IMR-90 (cell line): ENCODE measurements at regions not wholly inside any gene's neighbourhood (a gene's known extent, or its start where the extent isn't known, plus 50 kb on each side); places are given as distances from the start of the nearest gene placed in this dataset.
A peak's percentile ranks its signal among the peaks of the same experiment; 100 is the strongest.

ENCODE experiments used
- ATAC-seq: fragments of 200-7000 bp; cut with Tn5 transposase; 2 replicates; pipeline ENCODE4 v1.9.1; 2020; ENCODE audit warnings: low read depth, mild to moderate bottlenecking, moderate library complexity
- BruUV-seq: library from RNA; stranded (reverse); fragments of 400-500 nt; replicated peaks from 2 replicates; lab custom pipeline; 2021; lab: Mats Ljungman, UMichigan
- CTCF ChIA-PET: fragments of 300-600 bp; formaldehyde crosslinking; extraction: SDS; loops from one replicate; lab custom pipeline; 2021; ENCODE audit warnings: antibody characterized with exemption; lab: Yijun Ruan, JAX
- POLR2A ChIA-PET: fragments of 300-600 bp; sonication (Branson Sonifier 250); formaldehyde crosslinking; loops from one replicate; lab custom pipeline; 2022; ENCODE audit warnings: antibody characterized with exemption; ENCODE audit not compliant: unreplicated experiment; lab: Charles Lee
- DNase-seq: peaks from one replicate; pipeline ENCODE4 v3.0.0; 2013
- H2AFZ ChIP-seq: replicated peaks from 2 replicates; pipeline ENCODE3; 2013; ENCODE audit warnings: low read length, mild to moderate bottlenecking; ENCODE audit not compliant: poor library complexity
- H2AK5ac ChIP-seq: 2 replicates; pipeline ENCODE4 v1.6.1; 2013; ENCODE audit warnings: low read depth, low read length, inconsistent platforms
- H2AK9ac ChIP-seq: replicated peaks from 2 replicates; pipeline ENCODE3; 2013; ENCODE audit warnings: mild to moderate bottlenecking, low read depth, low read length, moderate library complexity; ENCODE audit not compliant: poor library complexity
- H2BK120ac ChIP-seq: 2 replicates; pipeline ENCODE4 v1.6.1; 2013; ENCODE audit warnings: low read depth, low read length, inconsistent platforms
- H2BK15ac ChIP-seq: 3 replicates; pipeline ENCODE4 v1.6.1; 2013; ENCODE audit warnings: low read depth, low read length, inconsistent platforms
- H2BK20ac ChIP-seq: 2 replicates; pipeline ENCODE4 v1.6.1; 2013; ENCODE audit warnings: low read depth, mild to moderate bottlenecking, inconsistent platforms, low read length, moderate library complexity
- H2BK5ac ChIP-seq: 2 replicates; pipeline ENCODE4 v1.6.1; 2013; ENCODE audit warnings: mild to moderate bottlenecking, low read depth, low read length, inconsistent platforms; ENCODE audit not compliant: poor library complexity, severe bottlenecking
- H3K14ac ChIP-seq: replicated peaks from 2 replicates; pipeline ENCODE4 v1.6.1; 2013; ENCODE audit warnings: low read depth, low read length, inconsistent platforms
- H3K18ac ChIP-seq: 2 replicates; pipeline ENCODE4 v1.6.1; 2013; ENCODE audit warnings: low read depth, low read length, control low read depth
- H3K23ac ChIP-seq: 2 replicates; pipeline ENCODE4 v1.6.1; 2013; ENCODE audit warnings: low read depth, low read length, inconsistent platforms
- H3K27ac ChIP-seq: 2 replicates; pipeline ENCODE4 v1.5.1; 2013; ENCODE audit warnings: mild to moderate bottlenecking, control low read depth, low read length; ENCODE audit not compliant: insufficient read depth
- H3K27me3 ChIP-seq: 2 replicates; pipeline ENCODE4 v1.6.1; 2013; ENCODE audit warnings: low read length; ENCODE audit not compliant: control insufficient read depth, insufficient read depth
- H3K36me3 ChIP-seq: 2 replicates; pipeline ENCODE4 v1.6.1; 2013; ENCODE audit warnings: low read length, mixed read lengths; ENCODE audit not compliant: control insufficient read depth, insufficient read depth
- H3K4ac ChIP-seq: 2 replicates; pipeline ENCODE4 v1.6.1; 2013; ENCODE audit warnings: low read depth, low read length, inconsistent platforms
- H3K4me1 ChIP-seq: 2 replicates; pipeline ENCODE4 v1.6.1; 2013; ENCODE audit warnings: low read length, mixed read lengths; ENCODE audit not compliant: control insufficient read depth, insufficient read depth
- H3K4me2 ChIP-seq: 2 replicates; pipeline ENCODE4 v1.6.1; 2013; ENCODE audit warnings: low read depth, mild to moderate bottlenecking, control low read depth, low read length, moderate library complexity
- H3K4me3 ChIP-seq: 2 replicates; pipeline ENCODE4 v1.5.1; 2013; ENCODE audit warnings: low read depth, mild to moderate bottlenecking, control low read depth, low read length, moderate library complexity; ENCODE audit not compliant: insufficient read depth
- H3K56ac ChIP-seq: 2 replicates; pipeline ENCODE4 v1.6.1; 2013; ENCODE audit warnings: low read length, inconsistent platforms; ENCODE audit not compliant: insufficient read depth; ENCODE audit errors: extremely low read depth
- H3K79me1 ChIP-seq, 2 experiments: 2 replicates each; pipeline ENCODE4 v1.6.1; 2013; ENCODE audit warnings: low read length in 2 of 2, inconsistent platforms in 1 of 2, low read depth in 1 of 2
- H3K9ac ChIP-seq: 2 replicates; pipeline ENCODE4 v1.6.1; 2013; ENCODE audit warnings: low read depth, low read length, control low read depth
- H3K9me1 ChIP-seq: 2 replicates; pipeline ENCODE4 v1.6.1; 2013; ENCODE audit warnings: low read length, inconsistent platforms; ENCODE audit not compliant: insufficient read depth
- H3K9me3 ChIP-seq: 2 replicates; pipeline ENCODE4 v1.6.1; 2013; ENCODE audit warnings: low read length; ENCODE audit not compliant: control insufficient read depth, insufficient read depth
- H4K20me1 ChIP-seq: 2 replicates; pipeline ENCODE4 v1.6.1; 2013; ENCODE audit warnings: low read length, inconsistent platforms; ENCODE audit not compliant: insufficient read depth
- H4K5ac ChIP-seq: 2 replicates; pipeline ENCODE4 v1.6.1; 2013; ENCODE audit warnings: mild to moderate bottlenecking, low read depth, low read length, control low read depth
- H4K8ac ChIP-seq, 2 experiments: 2 replicates each; pipeline ENCODE4 v1.6.1; 2013; ENCODE audit warnings: low read depth in 2 of 2, low read length in 2 of 2, control low read depth in 1 of 2, inconsistent platforms in 1 of 2
- H4K91ac ChIP-seq: 2 replicates; pipeline ENCODE4 v1.6.1; 2013; ENCODE audit warnings: low read depth, low read length, inconsistent platforms; ENCODE audit not compliant: insufficient read depth
- BHLHE40 ChIP-seq: fragments of 150-350 bp; IDR thresholded peaks from 2 replicates; pipeline ENCODE4 v1.6.1; 2016; ENCODE audit warnings: mild to moderate bottlenecking, low read depth, low read length
- CEBPB ChIP-seq: IDR thresholded peaks from 2 replicates; pipeline ENCODE4 v1.6.1; 2012; ENCODE audit warnings: low read depth, low read length, improper control_type of control experiment
- CHD1 ChIP-seq: IDR thresholded peaks from 2 replicates; pipeline ENCODE4 v1.6.1; 2012; ENCODE audit warnings: low read depth, low read length, improper control_type of control experiment
- ELK1 ChIP-seq: fragments of 150-350 bp; IDR thresholded peaks from 2 replicates; pipeline ENCODE4 v1.6.1; 2016; ENCODE audit warnings: low read depth, mild to moderate bottlenecking, low read length, moderate library complexity, borderline replicate concordance
- FOS ChIP-seq: fragments of 150-350 bp; IDR thresholded peaks from 2 replicates; pipeline ENCODE4 v1.6.1; 2016; ENCODE audit warnings: low read depth, low read length
- MAFK ChIP-seq: IDR thresholded peaks from 2 replicates; pipeline ENCODE4 v1.6.1; 2012; ENCODE audit warnings: low read depth, low read length, improper control_type of control experiment
- MAZ ChIP-seq: IDR thresholded peaks from 2 replicates; pipeline ENCODE4 v1.6.1; 2012; ENCODE audit warnings: low read depth, mild to moderate bottlenecking, low read length, improper control_type of control experiment, moderate library complexity, borderline replicate concordance
- MXI1 ChIP-seq: IDR thresholded peaks from 2 replicates; pipeline ENCODE4 v1.6.1; 2012; ENCODE audit warnings: low read depth, mild to moderate bottlenecking, low read length, moderate library complexity, borderline replicate concordance
- NFE2L2 ChIP-seq: fragments of 150-350 bp; IDR thresholded peaks from 2 replicates; pipeline ENCODE4 v1.6.1; 2016; ENCODE audit warnings: low read depth, mild to moderate bottlenecking, low read length
- POLR2A ChIP-seq: IDR thresholded peaks from 2 replicates; pipeline ENCODE4 v1.6.1; 2012; ENCODE audit warnings: mild to moderate bottlenecking, low read depth, low read length
- RAD21 ChIP-seq: IDR thresholded peaks from 2 replicates; pipeline ENCODE4 v1.6.1; 2012; ENCODE audit warnings: low read length, improper control_type of control experiment
- RCOR1 ChIP-seq: IDR thresholded peaks from 2 replicates; pipeline ENCODE4 v1.6.1; 2012; ENCODE audit warnings: mild to moderate bottlenecking, low read length, improper control_type of control experiment; ENCODE audit not compliant: insufficient replicate concordance
- RFX5 ChIP-seq: IDR thresholded peaks from 2 replicates; pipeline ENCODE4 v1.8.0; 2012; ENCODE audit warnings: low read depth, mild to moderate bottlenecking, low read length, moderate library complexity
- SMC3 ChIP-seq: fragments of 150-350 bp; IDR thresholded peaks from 2 replicates; pipeline ENCODE4 v1.6.1; 2016; ENCODE audit warnings: low read depth, mild to moderate bottlenecking, antibody characterized with exemption, low read length, moderate library complexity
- WGBS, 2 experiments: methylation state at CpG; one replicate each; pipeline versions ENCODE4 v1.1.5 to v1.1.7; 2013; ENCODE audit warnings: missing lambda C conversion rate in 2 of 2; ENCODE audit not compliant: insufficient read length in 1 of 2; ENCODE audit errors: extremely low coverage in 2 of 2; 5-methylcytosine and 5-hydroxymethylcytosine counted together
- dilution Hi-C: fragments of 300-500 bp; cut with HindIII; formaldehyde crosslinking; loops from one replicate; pipeline ENCODE4 v1.14.3; 2018; ENCODE audit warnings: low sequenced_read_pairs; ENCODE audit not compliant: unreplicated experiment
- in situ Hi-C: fragments of 300-500 bp; cut with MboI; formaldehyde crosslinking; loops from 3 replicates; pipeline ENCODE4 v1.14.3; 2019; ENCODE audit warnings: low sequenced_read_pairs, inconsistent platforms, mixed read lengths
- intact Hi-C: fragments of 100-400 bp; cut with micrococcal nuclease; formaldehyde crosslinking; loops from 2 replicates; pipeline ENCODE4 v1.10.0; 2022
- TF ChIP-seq, protein P1 (sequence below): fragments of 150-350 bp; IDR thresholded peaks from 2 replicates; pipeline ENCODE4 v1.6.1; 2017; ENCODE audit warnings: mild to moderate bottlenecking, antibody characterized with exemption, low read length, low read depth

DNA sequence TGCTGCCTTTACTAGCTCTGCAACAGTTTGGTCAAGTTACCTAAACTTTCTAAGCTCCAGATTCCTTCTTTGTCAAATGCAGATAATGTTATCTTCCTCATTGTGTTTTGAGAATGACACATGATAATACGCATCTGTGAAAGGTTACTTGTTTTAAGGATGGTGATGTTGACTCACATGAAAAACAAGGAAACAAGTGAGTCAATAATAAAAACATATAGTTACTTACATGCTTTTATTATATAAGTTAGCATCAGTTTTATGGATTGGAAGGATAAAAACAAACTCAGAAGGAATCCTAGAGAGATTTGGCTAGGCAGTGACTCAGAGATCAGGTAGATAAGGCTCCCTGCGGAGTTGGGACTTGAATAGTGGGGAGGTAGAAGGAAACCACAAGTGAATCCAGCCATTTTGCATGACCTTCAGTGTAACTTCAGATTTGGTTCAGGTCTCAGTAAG, 144.6 kb downstream of the LMO4 start:
- no peak overlapping the region for H3K9ac ChIP-seq
- no CpG with 5 or more reads among the region's 2 CpGs for WGBS, 2 experiments
- DNase-seq: no peak
- H4K5ac ChIP-seq: no peak overlapping the region
- no peaks in the 10 kb centered on the region for H3K27me3 ChIP-seq
- no peak overlapping the region for H3K4me3 ChIP-seq
- no peak overlapping the region for H2BK5ac ChIP-seq
- H2AFZ ChIP-seq: peak overlapping the region; percentile 4
- in situ Hi-C loops (no loop called here), intact Hi-C loops (loop anchor here (10.0 kb wide), 1 partner anchor 482 kb away; no protein-coding TSS in a partner anchor), dilution Hi-C loops (no loop called here)
- H3K27ac ChIP-seq: no peak overlapping the region
- TF ChIP-seq RFX5 (no peak), MAFK (no peak), BHLHE40 (no peak), CEBPB (no peak), NFE2L2 (no peak), MXI1 (no peak), MAZ (no peak), ELK1 (no peak), POLR2A (no peak), SMC3 (no peak), RCOR1 (no peak), CHD1 (no peak), FOS (no peak), RAD21 (no peak)
- TF ChIP-seq, protein P1, sequence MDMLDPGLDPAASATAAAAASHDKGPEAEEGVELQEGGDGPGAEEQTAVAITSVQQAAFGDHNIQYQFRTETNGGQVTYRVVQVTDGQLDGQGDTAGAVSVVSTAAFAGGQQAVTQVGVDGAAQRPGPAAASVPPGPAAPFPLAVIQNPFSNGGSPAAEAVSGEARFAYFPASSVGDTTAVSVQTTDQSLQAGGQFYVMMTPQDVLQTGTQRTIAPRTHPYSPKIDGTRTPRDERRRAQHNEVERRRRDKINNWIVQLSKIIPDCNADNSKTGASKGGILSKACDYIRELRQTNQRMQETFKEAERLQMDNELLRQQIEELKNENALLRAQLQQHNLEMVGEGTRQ: no peak
- H3K9me1 ChIP-seq: no peaks in the 10 kb centered on the region
- no peaks in the 10 kb centered on the region for H3K79me1 ChIP-seq
- H3K9me3 ChIP-seq: 0 out of 2 replicates have a peak, but pooled peaks cover 1% of the 10 kb centered on the region
- no TSS peak for BruUV-seq
- no peak overlapping the region for H2AK9ac ChIP-seq
- no peak overlapping the region for H3K23ac ChIP-seq
- H2BK15ac ChIP-seq: no peak overlapping the region
- no peaks in the 10 kb centered on the region for H4K20me1 ChIP-seq
- no peak overlapping the region for H4K8ac ChIP-seq
- CTCF ChIA-PET: no interaction called here
- H2BK20ac ChIP-seq: no peak overlapping the region
- H3K56ac ChIP-seq: no peak overlapping the region
- no peak overlapping the region for H4K91ac ChIP-seq
- no peak overlapping the region for H3K4me2 ChIP-seq
- H3K36me3 ChIP-seq: no peaks in the 10 kb centered on the region
- ATAC-seq: no peak
- no peaks in the 10 kb centered on the region for H3K4me1 ChIP-seq
- no peak overlapping the region for H2BK120ac ChIP-seq
- no peak overlapping the region for H2AK5ac ChIP-seq
- no peak overlapping the region for H3K18ac ChIP-seq
- no peak overlapping the region for H3K14ac ChIP-seq
- no peak overlapping the region for H3K4ac ChIP-seq
- POLR2A ChIA-PET: no interaction called here
